ENCODE measurements at regions not wholly inside any gene's neighbourhood (a gene's known extent, or its start where the extent isn't known, plus 50 kb on each side); places are given as distances from the start of the nearest gene placed in this dataset.

- Histone ChIP-seq H3K4me2 (no peak overlapping the region), H3K36me3 (no peaks in the 10 kb centered on the region), H3K4me1 (no peaks in the 10 kb centered on the region), H3K27me3 (peaks cover 81% of the 10 kb centered on the region), H4K20me1 (peaks cover 10% of the 10 kb centered on the region; the same call in 1 of the 2 replicates), H3K4me3 (no peak overlapping the region), H3K9ac (no peak overlapping the region), H3K27ac (no peak overlapping the region), H3K9me3 (peaks cover 7% of the 10 kb centered on the region; the same call in 1 of the 2 replicates)
- no peak for TF ChIP-seq Cebpa-rat (IDR thresholded peaks at IDR 0.05)
Measured at GRCh38 chrX:131944936-131945902, 77.9 kb upstream of the STK26 start.

GRCh38 chrX:131951166-131951565 is 71.9 kb upstream of the STK26 start:
- no peaks in the 10 kb centered on the region for H3K4me1 ChIP-seq
- no peak for TF ChIP-seq Cebpa-rat (IDR thresholded peaks at IDR 0.05)
- no peak overlapping the region for H3K4me2 ChIP-seq
- H3K9ac ChIP-seq = no peak overlapping the region
- peaks cover 7% of the 10 kb centered on the region; the same call in 1 of the 2 replicates for H3K9me3 ChIP-seq
- H3K27me3 ChIP-seq = peaks cover 69% of the 10 kb centered on the region
- H4K20me1 ChIP-seq = no peaks in the 10 kb centered on the region; the same call in 1 of the 2 replicates
- no peak overlapping the region for H3K4me3 ChIP-seq
- H3K36me3 ChIP-seq = no peaks in the 10 kb centered on the region
- H3K27ac ChIP-seq = no peak overlapping the region

- H3K27ac ChIP-seq = no peak overlapping the region
- H3K9ac ChIP-seq = no peak overlapping the region
- H3K9me3 ChIP-seq = no peaks in the 10 kb centered on the region
- peaks cover 68% of the 10 kb centered on the region for H3K27me3 ChIP-seq
- H3K36me3 ChIP-seq = no peaks in the 10 kb centered on the region
- TF ChIP-seq Cebpa-rat (IDR thresholded peaks at IDR 0.05) = no peak
- no peaks in the 10 kb centered on the region for H4K20me1 ChIP-seq
- no peak overlapping the region for H3K4me2 ChIP-seq
- no peaks in the 10 kb centered on the region for H3K4me1 ChIP-seq
- H3K4me3 ChIP-seq = no peak overlapping the region
Measured at GRCh38 chrX:131955099-131955777, 67.9 kb upstream of the STK26 start.

DNA sequence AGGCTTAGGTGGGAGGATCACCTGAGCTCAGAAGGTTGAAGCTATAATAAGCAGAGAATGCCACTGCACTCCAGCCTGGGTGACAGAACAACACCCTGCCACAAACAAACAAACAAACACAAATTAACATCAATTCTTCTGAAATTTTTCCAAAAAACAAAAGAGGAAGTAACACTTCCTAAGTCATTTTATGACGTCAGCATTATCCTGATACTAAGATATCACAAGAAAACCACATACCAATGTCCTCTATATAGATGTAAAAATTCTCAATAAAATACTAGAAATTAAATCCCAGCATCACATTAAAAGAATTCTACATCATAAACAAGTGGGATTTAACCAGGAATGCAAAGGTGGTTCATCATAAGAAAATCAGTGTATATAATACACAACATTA is 64.4 kb upstream of the STK26 start:
- TF ChIP-seq Cebpa-rat (IDR thresholded peaks at IDR 0.05) = no peak
- Histone ChIP-seq H3K4me3 (no peak overlapping the region), H3K27me3 (peaks cover 68% of the 10 kb centered on the region), H3K27ac (no peak overlapping the region), H4K20me1 (no peaks in the 10 kb centered on the region), H3K4me2 (no peak overlapping the region), H3K4me1 (no peaks in the 10 kb centered on the region), H3K9me3 (no peaks in the 10 kb centered on the region), H3K9ac (no peak overlapping the region), H3K36me3 (no peaks in the 10 kb centered on the region)

DNA sequence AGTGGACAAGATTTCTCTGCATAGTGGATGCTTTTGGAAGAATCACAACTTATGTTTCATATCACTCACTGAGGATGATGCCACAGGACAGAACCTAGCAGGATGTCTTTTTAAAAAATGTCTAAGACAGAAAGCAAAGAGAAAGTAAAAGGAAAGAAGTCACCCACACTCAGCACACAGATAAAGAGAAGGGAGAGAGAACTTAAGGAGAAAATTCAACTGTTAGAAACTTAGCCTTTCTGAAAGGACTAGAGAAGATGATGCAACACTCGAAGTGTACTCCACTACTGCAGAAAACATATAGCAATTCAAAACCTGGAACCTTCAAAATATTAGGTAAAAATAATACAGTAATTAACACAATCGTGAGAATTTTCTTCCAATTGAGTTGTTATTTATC is 52.8 kb upstream of the STK26 start:
- Histone ChIP-seq H3K4me2 (no peak overlapping the region), H3K27ac (no peak overlapping the region), H3K27me3 (peaks cover 63% of the 10 kb centered on the region), H3K4me3 (no peak overlapping the region), H3K36me3 (no peaks in the 10 kb centered on the region), H3K9me3 (no peaks in the 10 kb centered on the region), H3K4me1 (no peaks in the 10 kb centered on the region), H4K20me1 (no peaks in the 10 kb centered on the region), H3K9ac (no peak overlapping the region)
- no peak for TF ChIP-seq Cebpa-rat (IDR thresholded peaks at IDR 0.05)
